Ecto neural progenitor cell (in vitro differentiated cells): ENCODE measurements at regions not wholly inside any gene's neighbourhood (a gene's known extent, or its start where the extent isn't known, plus 50 kb on each side); places are given as distances from the start of the nearest gene placed in this dataset.

Experiments used
- DNase-seq: peaks from one replicate; pipeline ENCODE4 v3.0.0-alpha.2; 2018; ENCODE audit warnings: low spot score

GRCh38 chr1:82775406-82776000 lies 974.8 kb downstream of the ADGRL2 start:
- peak; percentile 58 for DNase-seq

GRCh38 chr1:82762829-82763532 lies 962.2 kb downstream of the ADGRL2 start:
- DNase-seq = no peak

- no peak for DNase-seq
These were observed 958.3 kb downstream of the ADGRL2 start for GRCh38 chr1:82759035-82759434.

GRCh38 chr1:82755671-82756070 lies 954.9 kb downstream of the ADGRL2 start:
- no peak for DNase-seq

- DNase-seq = no peak
These were observed 954.5 kb downstream of the ADGRL2 start for GRCh38 chr1:82755191-82755590.

GRCh38 chr1:82752046-82752445 lies 951.3 kb downstream of the ADGRL2 start:
- DNase-seq = no peak

- no peak for DNase-seq
These were observed 932.9 kb downstream of the ADGRL2 start for GRCh38 chr1:82733645-82734044.

GRCh38 chr1:82731216-82731615 lies 930.5 kb downstream of the ADGRL2 start:
- no peak for DNase-seq

GRCh38 chr1:82728206-82728605 lies 927.5 kb downstream of the ADGRL2 start:
- DNase-seq = no peak

GRCh38 chr1:82724246-82724645 lies 923.5 kb downstream of the ADGRL2 start:
- no peak for DNase-seq

- DNase-seq = no peak
These were observed 921.9 kb downstream of the ADGRL2 start for GRCh38 chr1:82722608-82723007.

- DNase-seq = no peak
These were observed 921.0 kb downstream of the ADGRL2 start for GRCh38 chr1:82721702-82722101.

- no peak for DNase-seq
These were observed 918.1 kb downstream of the ADGRL2 start for GRCh38 chr1:82718719-82719419.

- no peak for DNase-seq
These were observed 909.4 kb downstream of the ADGRL2 start for GRCh38 chr1:82710091-82710490.

GRCh38 chr1:82707681-82708080 lies 906.9 kb downstream of the ADGRL2 start:
- no peak for DNase-seq

GRCh38 chr1:82706741-82707140 lies 906.0 kb downstream of the ADGRL2 start:
- DNase-seq = no peak

- DNase-seq = no peak
These were observed 904.2 kb downstream of the ADGRL2 start for GRCh38 chr1:82704966-82705365.

- no peak for DNase-seq
These were observed 903.7 kb downstream of the ADGRL2 start for GRCh38 chr1:82704393-82704792.

GRCh38 chr1:82703951-82704350 lies 903.2 kb downstream of the ADGRL2 start:
- no peak for DNase-seq

GRCh38 chr1:82700476-82700875 lies 899.7 kb downstream of the ADGRL2 start:
- DNase-seq = no peak

- no peak for DNase-seq
These were observed 897.2 kb downstream of the ADGRL2 start for GRCh38 chr1:82697965-82698364.

GRCh38 chr1:82695443-82695842 lies 894.7 kb downstream of the ADGRL2 start:
- no peak for DNase-seq

GRCh38 chr1:82690411-82690810 lies 889.7 kb downstream of the ADGRL2 start:
- no peak for DNase-seq
